Suprapubic skin (tissue), 3 donors: ENCODE measurements at regions not wholly inside any gene's neighbourhood (a gene's known extent, or its start where the extent isn't known, plus 50 kb on each side); places are given as distances from the start of the nearest gene placed in this dataset.

Experiments
- POLR2A ChIP-seq, 2 donors: fragments of 450-650 bp; IDR thresholded peaks; one replicate each; pipeline ENCODE4 v1.6.1; 2017; ENCODE audit warnings: antibody characterized with exemption in 2 of 2, mild to moderate bottlenecking in 2 of 2, moderate library complexity in 2 of 2
- TF ChIP-seq, protein P1 (sequence below), 2 donors: fragments of 200-600 bp in 1 of 2; fragments of 450-650 bp in 1 of 2; sonication (generic) in 1 of 2; IDR thresholded peaks; one replicate each; pipeline ENCODE4 v1.5.1; 2016 to 2019; ENCODE audit warnings: antibody characterized with exemption in 2 of 2, mild to moderate bottlenecking in 1 of 2, moderate library complexity in 1 of 2

- TF ChIP-seq POLR2A (IDR thresholded peaks at IDR 0.05): no peak
- TF ChIP-seq, protein P1, sequence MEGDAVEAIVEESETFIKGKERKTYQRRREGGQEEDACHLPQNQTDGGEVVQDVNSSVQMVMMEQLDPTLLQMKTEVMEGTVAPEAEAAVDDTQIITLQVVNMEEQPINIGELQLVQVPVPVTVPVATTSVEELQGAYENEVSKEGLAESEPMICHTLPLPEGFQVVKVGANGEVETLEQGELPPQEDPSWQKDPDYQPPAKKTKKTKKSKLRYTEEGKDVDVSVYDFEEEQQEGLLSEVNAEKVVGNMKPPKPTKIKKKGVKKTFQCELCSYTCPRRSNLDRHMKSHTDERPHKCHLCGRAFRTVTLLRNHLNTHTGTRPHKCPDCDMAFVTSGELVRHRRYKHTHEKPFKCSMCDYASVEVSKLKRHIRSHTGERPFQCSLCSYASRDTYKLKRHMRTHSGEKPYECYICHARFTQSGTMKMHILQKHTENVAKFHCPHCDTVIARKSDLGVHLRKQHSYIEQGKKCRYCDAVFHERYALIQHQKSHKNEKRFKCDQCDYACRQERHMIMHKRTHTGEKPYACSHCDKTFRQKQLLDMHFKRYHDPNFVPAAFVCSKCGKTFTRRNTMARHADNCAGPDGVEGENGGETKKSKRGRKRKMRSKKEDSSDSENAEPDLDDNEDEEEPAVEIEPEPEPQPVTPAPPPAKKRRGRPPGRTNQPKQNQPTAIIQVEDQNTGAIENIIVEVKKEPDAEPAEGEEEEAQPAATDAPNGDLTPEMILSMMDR (IDR thresholded peaks at IDR 0.05): no peak
Measured at GRCh38 chr3:26438325-26438940, 184.1 kb upstream of the LRRC3B start.
